K562 (cell line): ENCODE measurements at regions not wholly inside any gene's neighbourhood (a gene's known extent, or its start where the extent isn't known, plus 50 kb on each side); places are given as distances from the start of the nearest gene placed in this dataset.
A peak's percentile ranks its signal among the peaks of the same experiment; 100 is the strongest.

Experiments used
- CBFB ChIP-seq: sonication (generic); formaldehyde crosslinking; IDR thresholded peaks from 2 replicates; pipeline ENCODE4 v1.4.0; 2020; ENCODE audit warnings: mild to moderate bottlenecking, missing genetic modification reagents
- FOXK2 ChIP-seq, 2 experiments: fragments of 450-650 bp; IDR thresholded peaks in 1 of 2; conservative IDR thresholded peaks in 1 of 2; 2 replicates each; pipeline ENCODE4 v1.6.1; 2016; ENCODE audit warnings: low read depth in 2 of 2, mild to moderate bottlenecking in 1 of 2
- KDM5B ChIP-seq: fragments of 200-600 bp; sonication (generic); IDR thresholded peaks from 2 replicates; pipeline ENCODE4 v1.6.1; 2012; ENCODE audit warnings: low read depth, mild to moderate bottlenecking, moderate library complexity, low read length, control low read depth, inconsistent platforms; ENCODE audit not compliant: insufficient replicate concordance
- MAFK ChIP-seq: IDR thresholded peaks from 2 replicates; pipeline ENCODE4 v1.6.1; 2011; ENCODE audit warnings: low read length, improper control_type of control experiment
- NCOR1 ChIP-seq: fragments of 450-650 bp; IDR thresholded peaks from 2 replicates; pipeline ENCODE4 v1.6.1; 2016; ENCODE audit warnings: mild to moderate bottlenecking, moderate library complexity
- NELFE ChIP-seq: IDR thresholded peaks from 2 replicates; pipeline ENCODE4 v1.6.1; 2011; ENCODE audit warnings: mild to moderate bottlenecking; ENCODE audit not compliant: insufficient read depth, insufficient read length
- PBX2 ChIP-seq, 2 experiments: IDR thresholded peaks in 1 of 2; conservative IDR thresholded peaks in 1 of 2; 2 replicates each; pipeline ENCODE4 v1.6.1; 2016; ENCODE audit warnings: low read depth in 2 of 2, mild to moderate bottlenecking in 1 of 2, missing compliant biosample characterization in 1 of 2, missing genetic modification characterization in 1 of 2, moderate library complexity in 1 of 2
- RAD21 ChIP-seq, 2 experiments: fragments of 250-450 bp in 1 of 2; fragments of 450-650 bp in 1 of 2; sonication (Bioruptor Pico) in 1 of 2; formaldehyde crosslinking in 1 of 2; IDR thresholded peaks in 1 of 2; conservative IDR thresholded peaks in 1 of 2; 2 replicates each; pipeline versions ENCODE4 v1.4.0 to v1.8.0; 2020 to 2022; ENCODE audit warnings: mild to moderate bottlenecking in 2 of 2, moderate library complexity in 1 of 2
- RB1 ChIP-seq: fragments of 450-650 bp; IDR thresholded peaks from 2 replicates; pipeline ENCODE4 v1.6.1; 2017; ENCODE audit warnings: low read depth, mild to moderate bottlenecking
- RBM14 ChIP-seq: fragments of 200-400 bp; formaldehyde crosslinking; IDR thresholded peaks from 2 replicates; pipeline ENCODE4 v1.6.1; 2018; ENCODE audit warnings: low read depth, mild to moderate bottlenecking, low read length, moderate library complexity, borderline replicate concordance; ENCODE audit not compliant: insufficient read depth
- RBM25 ChIP-seq: fragments of 200-400 bp; formaldehyde crosslinking; IDR thresholded peaks from 2 replicates; pipeline ENCODE4 v1.6.1; 2018; ENCODE audit warnings: low read length, low read depth, moderate library complexity; ENCODE audit not compliant: severe bottlenecking
- RFX7 ChIP-seq: fragments of 250-450 bp; sonication (Bioruptor Pico); IDR thresholded peaks from 2 replicates; pipeline ENCODE4 v1.5.1; 2021; ENCODE audit warnings: mild to moderate bottlenecking
- SIN3B ChIP-seq: fragments of 450-650 bp; IDR thresholded peaks from 2 replicates; pipeline ENCODE4 v1.6.1; 2017; ENCODE audit warnings: low read depth, mild to moderate bottlenecking, moderate library complexity
- SMAD2 ChIP-seq: fragments of 150-350 bp; IDR thresholded peaks from 2 replicates; pipeline ENCODE4 v1.6.1; 2014; ENCODE audit warnings: low read depth, mild to moderate bottlenecking, low read length
- TARDBP ChIP-seq: fragments of 450-650 bp; IDR thresholded peaks from 2 replicates; pipeline ENCODE4 v1.6.1; 2016
- YY1 ChIP-seq, 3 experiments: IDR thresholded peaks; 2 replicates each; pipeline ENCODE4 v1.6.1; 2011; ENCODE audit warnings: low read length in 2 of 3, mild to moderate bottlenecking in 2 of 3, moderate library complexity in 2 of 3, borderline replicate concordance in 1 of 3, control low read depth in 1 of 3, low read depth in 1 of 3; ENCODE audit not compliant: insufficient read depth in 3 of 3, insufficient replicate concordance in 2 of 3, control insufficient read depth in 1 of 3, insufficient read length in 1 of 3; ENCODE audit errors: extremely low read depth in 1 of 3
- ZNF24 ChIP-seq: fragments of 450-650 bp; IDR thresholded peaks from 2 replicates; pipeline ENCODE4 v1.6.1; 2016
- ZNF316 ChIP-seq: fragments of 450-650 bp; IDR thresholded peaks from 2 replicates; pipeline ENCODE4 v1.6.1; 2016
- ZNF324 ChIP-seq: fragments of 250-450 bp; sonication (Bioruptor Pico); IDR thresholded peaks from 2 replicates; pipeline ENCODE4 v1.4.0; 2020; ENCODE audit warnings: mild to moderate bottlenecking
- ZNF696 ChIP-seq: fragments of 250-450 bp; sonication (Bioruptor Pico); conservative IDR thresholded peaks from 2 replicates; pipeline ENCODE4 v1.4.0; 2020; ENCODE audit warnings: mild to moderate bottlenecking, moderate library complexity
- TF ChIP-seq, protein P1 (sequence below): fragments of 200-800 bp; sonication (Bioruptor generic); IDR thresholded peaks from 2 replicates; pipeline ENCODE4 v1.6.1; 2017; ENCODE audit warnings: missing genetic modification characterization, missing compliant biosample characterization
- TF ChIP-seq, protein P2 (sequence below): fragments of 450-650 bp; IDR thresholded peaks from 2 replicates; pipeline ENCODE4 v1.6.1; 2016
- TF ChIP-seq, protein P3 (sequence below): fragments of 450-650 bp; IDR thresholded peaks from 2 replicates; pipeline ENCODE4 v1.6.1; 2018; ENCODE audit warnings: mild to moderate bottlenecking, low read depth; ENCODE audit not compliant: partially characterized antibody

DNA sequence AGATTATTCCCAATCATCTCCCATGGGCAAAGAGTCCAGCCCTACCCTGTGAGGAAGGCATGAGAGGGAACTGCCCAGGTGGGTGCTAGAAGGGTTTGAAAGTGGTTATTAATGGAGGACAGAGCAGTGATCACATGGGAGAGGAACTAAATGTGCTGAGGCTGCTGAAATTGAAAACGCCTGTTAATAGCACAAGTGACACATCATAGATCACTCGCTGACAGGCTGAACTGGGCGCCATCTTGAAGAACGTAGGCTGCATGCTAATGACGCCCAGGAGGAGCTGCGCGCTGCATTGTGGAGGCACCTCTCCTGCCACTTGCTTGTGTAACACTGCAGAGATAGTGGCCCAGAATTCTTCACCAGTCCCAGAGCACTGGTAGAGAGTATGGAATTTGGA is 182.9 kb downstream of the KCNA5 start (continued):
- no peak for TF ChIP-seq RB1
- no peak for TF ChIP-seq CBFB (CRISPR knock-in tag)
- no peak for TF ChIP-seq TARDBP
- TF ChIP-seq ZNF316: peak; percentile 90
- TF ChIP-seq NELFE: no peak
- TF ChIP-seq RAD21 (CRISPR knock-in tag; conservative IDR thresholded peaks at IDR 0.05 in 1 of 2, IDR thresholded peaks at IDR 0.05 in 1 of 2): no peak
- TF ChIP-seq, protein P1, sequence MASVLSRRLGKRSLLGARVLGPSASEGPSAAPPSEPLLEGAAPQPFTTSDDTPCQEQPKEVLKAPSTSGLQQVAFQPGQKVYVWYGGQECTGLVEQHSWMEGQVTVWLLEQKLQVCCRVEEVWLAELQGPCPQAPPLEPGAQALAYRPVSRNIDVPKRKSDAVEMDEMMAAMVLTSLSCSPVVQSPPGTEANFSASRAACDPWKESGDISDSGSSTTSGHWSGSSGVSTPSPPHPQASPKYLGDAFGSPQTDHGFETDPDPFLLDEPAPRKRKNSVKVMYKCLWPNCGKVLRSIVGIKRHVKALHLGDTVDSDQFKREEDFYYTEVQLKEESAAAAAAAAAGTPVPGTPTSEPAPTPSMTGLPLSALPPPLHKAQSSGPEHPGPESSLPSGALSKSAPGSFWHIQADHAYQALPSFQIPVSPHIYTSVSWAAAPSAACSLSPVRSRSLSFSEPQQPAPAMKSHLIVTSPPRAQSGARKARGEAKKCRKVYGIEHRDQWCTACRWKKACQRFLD (CRISPR knock-in tag): no peak
- no peak for TF ChIP-seq RBM25
- TF ChIP-seq ZNF696 (CRISPR knock-in tag): no peak
- TF ChIP-seq KDM5B: no peak
- TF ChIP-seq FOXK2 (conservative IDR thresholded peaks at IDR 0.05 in 1 of 2, IDR thresholded peaks at IDR 0.05 in 1 of 2; ENCODE audit: low read depth in 2 of 2): no peak
- TF ChIP-seq MAFK: peak; percentile 76
- TF ChIP-seq SMAD2: no peak
- no peak for TF ChIP-seq SIN3B
- TF ChIP-seq RFX7 (CRISPR knock-in tag): no peak
- no peak for TF ChIP-seq PBX2 (CRISPR knock-in tag; IDR thresholded peaks at IDR 0.05; ENCODE audit: low read depth)
- TF ChIP-seq PBX2 (tag; conservative IDR thresholded peaks at IDR 0.05; ENCODE audit: low read depth): peak; percentile 90
- TF ChIP-seq NCOR1: no peak
- peak in 1 of 3 experiments; percentile 70 for TF ChIP-seq YY1 (IDR thresholded peaks at IDR 0.05; ENCODE audit: borderline replicate concordance in 1 of 3, control insufficient read depth in 1 of 3, extremely low read depth in 1 of 3, insufficient read depth in 3 of 3, insufficient read length in 1 of 3, insufficient replicate concordance in 2 of 3, low read depth in 1 of 3, low read length in 2 of 3)
- no peak for TF ChIP-seq ZNF324 (CRISPR knock-in tag)
- TF ChIP-seq, protein P2, sequence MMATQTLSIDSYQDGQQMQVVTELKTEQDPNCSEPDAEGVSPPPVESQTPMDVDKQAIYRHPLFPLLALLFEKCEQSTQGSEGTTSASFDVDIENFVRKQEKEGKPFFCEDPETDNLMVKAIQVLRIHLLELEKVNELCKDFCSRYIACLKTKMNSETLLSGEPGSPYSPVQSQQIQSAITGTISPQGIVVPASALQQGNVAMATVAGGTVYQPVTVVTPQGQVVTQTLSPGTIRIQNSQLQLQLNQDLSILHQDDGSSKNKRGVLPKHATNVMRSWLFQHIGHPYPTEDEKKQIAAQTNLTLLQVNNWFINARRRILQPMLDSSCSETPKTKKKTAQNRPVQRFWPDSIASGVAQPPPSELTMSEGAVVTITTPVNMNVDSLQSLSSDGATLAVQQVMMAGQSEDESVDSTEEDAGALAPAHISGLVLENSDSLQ: peak; percentile 76
- TF ChIP-seq ZNF24: no peak
- TF ChIP-seq, protein P3, sequence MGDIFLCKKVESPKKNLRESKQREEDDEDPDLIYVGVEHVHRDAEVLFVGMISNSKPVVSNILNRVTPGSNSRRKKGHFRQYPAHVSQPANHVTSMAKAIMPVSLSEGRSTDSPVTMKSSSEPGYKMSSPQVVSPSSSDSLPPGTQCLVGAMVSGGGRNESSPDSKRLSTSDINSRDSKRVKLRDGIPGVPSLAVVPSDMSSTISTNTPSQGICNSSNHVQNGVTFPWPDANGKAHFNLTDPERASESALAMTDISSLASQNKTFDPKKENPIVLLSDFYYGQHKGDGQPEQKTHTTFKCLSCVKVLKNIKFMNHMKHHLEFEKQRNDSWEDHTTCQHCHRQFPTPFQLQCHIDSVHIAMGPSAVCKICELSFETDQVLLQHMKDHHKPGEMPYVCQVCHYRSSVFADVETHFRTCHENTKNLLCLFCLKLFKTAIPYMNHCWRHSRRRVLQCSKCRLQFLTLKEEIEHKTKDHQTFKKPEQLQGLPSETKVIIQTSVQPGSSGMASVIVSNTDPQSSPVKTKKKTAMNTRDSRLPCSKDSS: no peak
- no peak for TF ChIP-seq RBM14
